Bone marrow (tissue), 2 donors: ENCODE measurements at regions not wholly inside any gene's neighbourhood (a gene's known extent, or its start where the extent isn't known, plus 50 kb on each side); places are given as distances from the start of the nearest gene placed in this dataset.

Experiments used
- DNase-seq, 2 donors: peaks; one replicate each; lab custom pipeline; 2025; lab: John Stamatoyannopoulos, UW

- no peak for DNase-seq
These were observed 637.7 kb upstream of the ID2 start for GRCh38 chr2:8044046-8044594.

GRCh38 chr2:8045081-8045614 lies 636.7 kb upstream of the ID2 start:
- DNase-seq: no peak

- DNase-seq: no peak
These were observed 635.0 kb upstream of the ID2 start for GRCh38 chr2:8046849-8047248.

GRCh38 chr2:8049176-8049575 lies 632.7 kb upstream of the ID2 start:
- no peak for DNase-seq

- DNase-seq: no peak
These were observed 631.8 kb upstream of the ID2 start for GRCh38 chr2:8049851-8050571.

- no peak for DNase-seq
These were observed 628.6 kb upstream of the ID2 start for GRCh38 chr2:8053216-8053615.

- no peak for DNase-seq
These were observed 627.8 kb upstream of the ID2 start for GRCh38 chr2:8054070-8054469.

- DNase-seq: peak in 1 of 2 donors; percentile 75
These were observed 623.2 kb upstream of the ID2 start for GRCh38 chr2:8058652-8059051.

GRCh38 chr2:8059255-8059654 lies 622.6 kb upstream of the ID2 start:
- DNase-seq: no peak

GRCh38 chr2:8059794-8060193 lies 622.1 kb upstream of the ID2 start:
- no peak for DNase-seq

GRCh38 chr2:8061219-8061618 lies 620.6 kb upstream of the ID2 start:
- no peak for DNase-seq

- no peak for DNase-seq
These were observed 617.3 kb upstream of the ID2 start for GRCh38 chr2:8064603-8065002.

GRCh38 chr2:8065191-8065590 lies 616.7 kb upstream of the ID2 start:
- no peak for DNase-seq

GRCh38 chr2:8067784-8068336 lies 614.0 kb upstream of the ID2 start:
- DNase-seq: no peak

GRCh38 chr2:8072907-8073306 lies 608.9 kb upstream of the ID2 start:
- DNase-seq: no peak

- no peak for DNase-seq
These were observed 607.9 kb upstream of the ID2 start for GRCh38 chr2:8073916-8074315.

- DNase-seq: no peak
These were observed 605.2 kb upstream of the ID2 start for GRCh38 chr2:8076448-8077342.

- no peak for DNase-seq
These were observed 603.2 kb upstream of the ID2 start for GRCh38 chr2:8078705-8079104.

GRCh38 chr2:8080063-8080462 lies 601.8 kb upstream of the ID2 start:
- DNase-seq: no peak

GRCh38 chr2:8081130-8081529 lies 600.7 kb upstream of the ID2 start:
- no peak for DNase-seq

GRCh38 chr2:8082840-8083239 lies 599.0 kb upstream of the ID2 start:
- no peak for DNase-seq

- DNase-seq: no peak
These were observed 595.5 kb upstream of the ID2 start for GRCh38 chr2:8086357-8086756.
